Panc1 (cell line): ENCODE measurements at regions not wholly inside any gene's neighbourhood (a gene's known extent, or its start where the extent isn't known, plus 50 kb on each side); places are given as distances from the start of the nearest gene placed in this dataset.

ENCODE experiments used
- POLR2AphosphoS5 ChIP-seq: IDR thresholded peaks from 2 replicates; pipeline ENCODE4 v1.6.1; 2012; ENCODE audit warnings: mild to moderate bottlenecking, low read depth, low read length, moderate library complexity
- SIN3A ChIP-seq: IDR thresholded peaks from 2 replicates; pipeline ENCODE4 v1.6.1; 2012; ENCODE audit warnings: low read depth, mild to moderate bottlenecking, low read length, moderate library complexity, borderline replicate concordance; ENCODE audit not compliant: insufficient read depth
- TCF7L2 ChIP-seq: IDR thresholded peaks from 2 replicates; pipeline ENCODE4 v1.6.1; 2011; ENCODE audit warnings: mild to moderate bottlenecking, low read depth, low read length, inconsistent platforms
- TF ChIP-seq, protein P1 (sequence below): fragments of 450-650 bp; IDR thresholded peaks from 2 replicates; pipeline ENCODE4 v1.5.1; 2017; ENCODE audit warnings: mild to moderate bottlenecking
- TF ChIP-seq, protein P2 (sequence below), 2 experiments: IDR thresholded peaks; 2 replicates each; pipeline ENCODE4 v1.6.1; 2011 to 2012; ENCODE audit warnings: low read depth in 2 of 2, control low read depth in 1 of 2, low read length in 1 of 2, mild to moderate bottlenecking in 1 of 2, moderate library complexity in 1 of 2; ENCODE audit not compliant: insufficient read depth in 1 of 2

- TF ChIP-seq, protein P1, sequence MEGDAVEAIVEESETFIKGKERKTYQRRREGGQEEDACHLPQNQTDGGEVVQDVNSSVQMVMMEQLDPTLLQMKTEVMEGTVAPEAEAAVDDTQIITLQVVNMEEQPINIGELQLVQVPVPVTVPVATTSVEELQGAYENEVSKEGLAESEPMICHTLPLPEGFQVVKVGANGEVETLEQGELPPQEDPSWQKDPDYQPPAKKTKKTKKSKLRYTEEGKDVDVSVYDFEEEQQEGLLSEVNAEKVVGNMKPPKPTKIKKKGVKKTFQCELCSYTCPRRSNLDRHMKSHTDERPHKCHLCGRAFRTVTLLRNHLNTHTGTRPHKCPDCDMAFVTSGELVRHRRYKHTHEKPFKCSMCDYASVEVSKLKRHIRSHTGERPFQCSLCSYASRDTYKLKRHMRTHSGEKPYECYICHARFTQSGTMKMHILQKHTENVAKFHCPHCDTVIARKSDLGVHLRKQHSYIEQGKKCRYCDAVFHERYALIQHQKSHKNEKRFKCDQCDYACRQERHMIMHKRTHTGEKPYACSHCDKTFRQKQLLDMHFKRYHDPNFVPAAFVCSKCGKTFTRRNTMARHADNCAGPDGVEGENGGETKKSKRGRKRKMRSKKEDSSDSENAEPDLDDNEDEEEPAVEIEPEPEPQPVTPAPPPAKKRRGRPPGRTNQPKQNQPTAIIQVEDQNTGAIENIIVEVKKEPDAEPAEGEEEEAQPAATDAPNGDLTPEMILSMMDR = no peak
- no peak for TF ChIP-seq POLR2AphosphoS5
- TF ChIP-seq, protein P2, sequence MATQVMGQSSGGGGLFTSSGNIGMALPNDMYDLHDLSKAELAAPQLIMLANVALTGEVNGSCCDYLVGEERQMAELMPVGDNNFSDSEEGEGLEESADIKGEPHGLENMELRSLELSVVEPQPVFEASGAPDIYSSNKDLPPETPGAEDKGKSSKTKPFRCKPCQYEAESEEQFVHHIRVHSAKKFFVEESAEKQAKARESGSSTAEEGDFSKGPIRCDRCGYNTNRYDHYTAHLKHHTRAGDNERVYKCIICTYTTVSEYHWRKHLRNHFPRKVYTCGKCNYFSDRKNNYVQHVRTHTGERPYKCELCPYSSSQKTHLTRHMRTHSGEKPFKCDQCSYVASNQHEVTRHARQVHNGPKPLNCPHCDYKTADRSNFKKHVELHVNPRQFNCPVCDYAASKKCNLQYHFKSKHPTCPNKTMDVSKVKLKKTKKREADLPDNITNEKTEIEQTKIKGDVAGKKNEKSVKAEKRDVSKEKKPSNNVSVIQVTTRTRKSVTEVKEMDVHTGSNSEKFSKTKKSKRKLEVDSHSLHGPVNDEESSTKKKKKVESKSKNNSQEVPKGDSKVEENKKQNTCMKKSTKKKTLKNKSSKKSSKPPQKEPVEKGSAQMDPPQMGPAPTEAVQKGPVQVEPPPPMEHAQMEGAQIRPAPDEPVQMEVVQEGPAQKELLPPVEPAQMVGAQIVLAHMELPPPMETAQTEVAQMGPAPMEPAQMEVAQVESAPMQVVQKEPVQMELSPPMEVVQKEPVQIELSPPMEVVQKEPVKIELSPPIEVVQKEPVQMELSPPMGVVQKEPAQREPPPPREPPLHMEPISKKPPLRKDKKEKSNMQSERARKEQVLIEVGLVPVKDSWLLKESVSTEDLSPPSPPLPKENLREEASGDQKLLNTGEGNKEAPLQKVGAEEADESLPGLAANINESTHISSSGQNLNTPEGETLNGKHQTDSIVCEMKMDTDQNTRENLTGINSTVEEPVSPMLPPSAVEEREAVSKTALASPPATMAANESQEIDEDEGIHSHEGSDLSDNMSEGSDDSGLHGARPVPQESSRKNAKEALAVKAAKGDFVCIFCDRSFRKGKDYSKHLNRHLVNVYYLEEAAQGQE (IDR thresholded peaks at IDR 0.05; ENCODE audit: insufficient read depth in 1 of 2, low read depth in 2 of 2, low read length in 1 of 2) = no peak
- TF ChIP-seq TCF7L2 = no peak
- no peak for TF ChIP-seq SIN3A
These were observed 430.0 kb downstream of the SLC4A3 start for GRCh38 chr2:220057391-220057790.
